Breast epithelium (tissue), 3 donors: ENCODE measurements at regions not wholly inside any gene's neighbourhood (a gene's known extent, or its start where the extent isn't known, plus 50 kb on each side); places are given as distances from the start of the nearest gene placed in this dataset.

ENCODE experiments used
- POLR2AphosphoS5 ChIP-seq, 3 donors: sonication (generic); formaldehyde crosslinking; IDR thresholded peaks; one replicate each; pipeline ENCODE4 v1.6.1; 2017; ENCODE audit warnings: antibody characterized with exemption in 3 of 3
- TF ChIP-seq, protein P1 (sequence below), 3 donors: fragments of 450-650 bp; IDR thresholded peaks; one replicate each; pipeline ENCODE4 v1.5.1; 2016 to 2017; ENCODE audit warnings: antibody characterized with exemption in 3 of 3, mild to moderate bottlenecking in 3 of 3, moderate library complexity in 3 of 3

DNA sequence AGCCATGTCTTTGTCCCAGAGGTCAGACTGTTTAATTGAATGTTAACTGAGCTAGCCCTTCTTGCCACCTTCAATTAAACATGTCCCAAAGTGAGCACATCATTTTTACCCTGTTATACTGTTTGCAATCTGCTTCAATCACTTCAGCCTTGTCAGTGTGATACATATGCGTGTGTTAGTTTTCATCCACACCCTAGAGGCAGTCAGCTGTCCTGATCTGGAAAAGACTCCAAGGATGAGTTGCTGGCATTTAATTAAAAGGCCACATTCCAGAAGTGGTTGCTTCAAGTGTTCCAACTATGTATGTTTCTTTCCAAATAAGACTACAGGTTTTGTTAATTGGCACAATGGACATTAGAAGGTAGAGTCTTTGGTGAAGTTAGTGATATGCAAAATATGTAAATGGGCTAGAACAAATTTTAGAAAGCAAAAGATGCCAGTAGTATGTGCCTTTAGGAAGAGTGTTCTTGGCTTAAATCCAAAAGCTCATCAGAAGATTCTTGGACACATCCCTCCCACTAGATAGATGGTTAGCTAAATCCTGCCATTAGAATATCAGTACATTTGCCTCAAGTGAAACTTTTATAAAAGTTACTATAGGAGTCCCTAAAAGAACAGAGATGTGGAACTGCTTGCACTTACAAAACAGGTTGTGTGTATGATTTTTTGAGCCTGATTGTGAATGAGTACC is 79.5 kb upstream of the SLIT2 start:
- TF ChIP-seq POLR2AphosphoS5 (IDR thresholded peaks at IDR 0.05), result no peak
- TF ChIP-seq, protein P1, sequence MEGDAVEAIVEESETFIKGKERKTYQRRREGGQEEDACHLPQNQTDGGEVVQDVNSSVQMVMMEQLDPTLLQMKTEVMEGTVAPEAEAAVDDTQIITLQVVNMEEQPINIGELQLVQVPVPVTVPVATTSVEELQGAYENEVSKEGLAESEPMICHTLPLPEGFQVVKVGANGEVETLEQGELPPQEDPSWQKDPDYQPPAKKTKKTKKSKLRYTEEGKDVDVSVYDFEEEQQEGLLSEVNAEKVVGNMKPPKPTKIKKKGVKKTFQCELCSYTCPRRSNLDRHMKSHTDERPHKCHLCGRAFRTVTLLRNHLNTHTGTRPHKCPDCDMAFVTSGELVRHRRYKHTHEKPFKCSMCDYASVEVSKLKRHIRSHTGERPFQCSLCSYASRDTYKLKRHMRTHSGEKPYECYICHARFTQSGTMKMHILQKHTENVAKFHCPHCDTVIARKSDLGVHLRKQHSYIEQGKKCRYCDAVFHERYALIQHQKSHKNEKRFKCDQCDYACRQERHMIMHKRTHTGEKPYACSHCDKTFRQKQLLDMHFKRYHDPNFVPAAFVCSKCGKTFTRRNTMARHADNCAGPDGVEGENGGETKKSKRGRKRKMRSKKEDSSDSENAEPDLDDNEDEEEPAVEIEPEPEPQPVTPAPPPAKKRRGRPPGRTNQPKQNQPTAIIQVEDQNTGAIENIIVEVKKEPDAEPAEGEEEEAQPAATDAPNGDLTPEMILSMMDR (IDR thresholded peaks at IDR 0.05), result no peak
